ENCODE measurements at regions not wholly inside any gene's neighbourhood (a gene's known extent, or its start where the extent isn't known, plus 50 kb on each side); places are given as distances from the start of the nearest gene placed in this dataset.

GRCh38 chr9:129247285-129248153 is 69.5 kb upstream of the IER5L start:
- no peak for FAIRE-seq

DNA sequence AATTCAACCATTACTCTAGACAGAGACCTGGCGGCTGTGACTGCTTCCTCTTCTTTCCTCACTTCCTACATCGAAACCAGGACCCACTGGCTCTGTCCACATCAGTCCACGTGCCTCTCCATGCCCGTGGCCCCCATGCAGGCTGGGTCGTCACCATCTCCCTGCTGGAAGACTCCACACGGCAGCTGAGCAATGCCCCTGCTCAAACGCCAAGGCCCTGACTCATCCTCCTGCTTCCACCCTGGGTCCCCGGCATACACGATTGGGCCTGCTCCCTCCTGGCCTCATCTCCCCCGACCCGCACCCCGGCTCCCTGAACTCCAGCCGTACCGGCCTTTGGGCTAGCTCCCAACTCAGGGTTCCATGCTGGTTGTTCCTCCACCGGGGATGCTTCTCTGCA is 67.2 kb upstream of the IER5L start:
- FAIRE-seq (peak; percentile 58), DNase-seq (ENCODE audit: low spot score) (peak; percentile 43)

More at GRCh38 chr9:129247285-129248153, 69.5 kb upstream of the IER5L start:
- no peak for DNase-seq (ENCODE audit: low spot score)

GRCh38 chr9:129242971-129243561 is 65.0 kb upstream of the IER5L start:
- no peak for FAIRE-seq
- no peak for DNase-seq (ENCODE audit: low spot score)

DNA sequence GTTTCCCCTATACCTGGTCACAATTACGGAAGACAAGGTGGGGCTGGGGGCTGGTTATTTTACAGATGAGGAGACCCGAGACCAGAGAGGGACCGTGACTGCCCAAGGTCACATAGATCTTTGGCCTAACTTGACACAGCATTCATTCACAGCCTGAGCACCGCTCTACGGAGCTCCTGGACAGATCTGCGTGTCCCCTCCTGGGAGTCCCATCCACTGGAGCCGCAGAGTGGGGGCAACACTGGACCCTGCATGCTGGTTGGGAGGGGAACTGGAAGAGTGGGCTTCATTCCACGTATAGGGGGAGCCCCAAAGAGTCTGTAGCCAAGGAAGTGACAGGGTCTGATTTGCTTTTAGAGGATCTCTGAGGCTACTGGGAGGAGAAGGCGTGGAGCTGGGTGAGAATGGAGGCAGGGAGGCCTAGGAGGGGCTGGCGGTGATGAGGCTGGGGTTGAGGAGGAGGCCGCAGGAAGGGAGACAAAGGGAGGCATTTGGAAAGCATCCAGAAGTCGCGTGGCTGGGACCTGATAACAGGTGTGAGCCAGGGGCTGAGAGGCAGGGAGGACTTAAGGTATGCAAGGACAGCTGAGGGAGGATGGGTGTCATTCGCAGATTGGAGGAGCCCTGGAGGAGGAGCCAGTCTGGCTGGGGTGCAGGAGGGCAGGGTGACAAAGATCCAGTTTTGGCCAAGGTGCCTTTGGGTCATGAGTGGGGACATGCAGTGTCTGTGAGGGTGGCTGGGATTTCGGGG is 64.3 kb upstream of the IER5L start:
- FAIRE-seq (no peak), DNase-seq (ENCODE audit: low spot score) (no peak)

- no peak for FAIRE-seq
- no peak for DNase-seq (ENCODE audit: low spot score)
Measured at GRCh38 chr9:129241725-129242124, 63.7 kb upstream of the IER5L start.

- DNase-seq (ENCODE audit: low spot score), result no peak
- no peak for FAIRE-seq
Measured at GRCh38 chr9:129240581-129241211, 62.6 kb upstream of the IER5L start.

DNA sequence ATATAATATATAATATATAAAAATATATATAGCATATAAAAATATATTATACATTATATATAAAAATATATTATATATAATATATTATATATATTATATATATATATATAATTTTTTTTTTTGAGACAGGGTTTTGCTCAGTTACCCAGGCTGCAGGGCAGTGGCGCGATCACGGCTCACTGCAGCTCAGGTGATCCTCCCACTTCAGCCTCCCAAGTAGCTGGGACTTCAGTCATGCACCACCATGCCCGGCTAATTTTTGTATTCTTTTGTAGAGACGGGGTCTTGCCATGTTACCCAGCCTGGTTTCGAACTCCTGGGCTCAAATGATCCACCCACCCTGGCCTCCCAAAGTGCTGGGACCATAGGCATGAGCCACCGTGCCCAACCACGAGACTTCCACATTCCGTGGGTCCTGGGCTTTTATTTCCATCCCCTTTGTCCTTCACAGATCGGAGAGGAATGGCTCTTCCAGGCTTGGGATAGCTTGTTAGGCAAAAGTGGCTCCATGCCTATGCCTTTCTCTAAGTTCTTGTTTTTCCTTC is 62.0 kb upstream of the IER5L start:
- DNase-seq (ENCODE audit: low spot score) (no peak), FAIRE-seq (no peak)

GRCh38 chr9:129237803-129238202 is 59.7 kb upstream of the IER5L start:
- no peak for FAIRE-seq
- no peak for DNase-seq (ENCODE audit: low spot score)

GRCh38 chr9:129237164-129237611 is 59.1 kb upstream of the IER5L start:
- DNase-seq (ENCODE audit: low spot score) (peak; percentile 71), FAIRE-seq (peak; percentile 79)

GRCh38 chr9:129236441-129237145 is 58.5 kb upstream of the IER5L start:
- FAIRE-seq, result no peak

GRCh38 chr9:129235931-129236331 is 57.9 kb upstream of the IER5L start:
- FAIRE-seq (no peak), DNase-seq (ENCODE audit: low spot score) (no peak)

More at GRCh38 chr9:129236441-129237145, 58.5 kb upstream of the IER5L start:
- no peak for DNase-seq (ENCODE audit: low spot score)

GRCh38 chr9:129235041-129235930 is 57.2 kb upstream of the IER5L start:
- DNase-seq (ENCODE audit: low spot score) (no peak), FAIRE-seq (no peak)

DNA sequence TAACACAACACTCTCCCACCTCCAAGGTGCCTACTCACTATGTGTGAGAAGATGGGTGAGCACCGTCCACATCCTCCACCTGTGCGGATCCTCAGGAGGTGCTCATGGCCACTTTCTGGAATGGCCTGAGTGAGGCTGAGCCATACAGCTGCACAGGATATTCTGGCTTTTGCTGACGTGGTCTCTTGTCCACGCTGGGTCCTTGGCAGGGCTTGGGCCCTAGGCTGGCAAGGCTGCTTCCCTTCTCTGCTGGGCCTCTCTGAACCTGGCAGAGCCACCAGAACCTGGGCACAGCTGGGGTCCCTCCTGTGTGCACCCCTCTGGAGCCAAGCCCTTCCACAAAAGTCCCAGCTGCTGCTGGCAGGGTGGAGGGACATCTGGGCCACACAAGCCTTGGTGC is 56.4 kb upstream of the IER5L start:
- no peak for FAIRE-seq

DNA sequence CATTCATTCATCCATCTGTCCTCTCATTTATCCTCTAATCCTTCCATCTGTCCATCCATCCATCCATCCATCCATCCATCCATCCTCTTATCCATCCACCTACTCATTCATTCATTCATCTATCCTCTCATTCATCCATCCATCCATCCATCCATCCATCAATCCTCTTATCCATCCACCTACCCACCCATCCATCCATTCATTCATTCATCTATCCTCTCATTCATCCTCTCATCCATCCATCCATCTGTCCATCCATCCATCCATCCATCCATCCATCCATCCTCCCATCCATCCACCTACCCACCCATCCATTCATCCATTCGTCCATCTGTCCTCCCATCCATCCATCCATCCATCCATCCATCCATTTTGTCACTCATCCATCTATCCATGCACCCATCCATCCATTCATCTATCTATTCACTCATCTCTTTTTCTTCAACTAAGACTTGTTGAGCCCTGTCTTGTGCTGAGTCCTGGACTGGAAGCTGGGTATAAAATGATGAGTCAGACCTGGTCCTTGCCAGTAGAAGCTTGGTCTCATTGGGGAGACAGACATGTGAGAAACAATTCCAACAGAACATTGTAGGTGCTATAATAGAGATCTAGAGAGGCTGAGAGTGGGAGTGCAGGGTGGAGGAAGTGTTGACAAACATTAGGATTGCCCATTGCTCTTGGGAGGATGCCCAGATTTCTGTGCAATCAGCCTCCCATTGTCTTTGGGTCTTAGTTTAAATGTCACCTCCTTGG is 55.0 kb upstream of the IER5L start:
- DNase-seq (ENCODE audit: low spot score), result no peak

More for the DNA sequence above, 56.4 kb upstream of the IER5L start:
- no peak for DNase-seq (ENCODE audit: low spot score)

DNA sequence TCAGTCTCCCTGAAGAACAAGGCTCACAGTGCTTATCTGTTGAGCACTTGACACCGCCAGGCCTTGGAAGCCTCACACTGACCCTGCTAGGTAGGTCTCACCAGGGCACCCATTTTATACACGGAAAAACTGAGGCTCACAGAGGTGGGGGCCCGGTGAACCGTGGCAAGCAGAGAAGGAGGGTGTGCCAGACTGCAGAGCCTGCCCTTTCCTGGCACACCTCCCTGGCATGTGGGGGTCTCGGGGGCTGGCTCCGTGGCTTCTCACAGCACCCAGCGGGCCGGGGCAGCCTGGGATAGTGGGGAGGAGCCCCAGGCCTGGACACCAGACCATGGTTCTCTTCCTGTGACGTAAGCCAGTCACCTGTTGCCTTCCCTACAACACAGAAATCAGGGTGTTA is 53.7 kb upstream of the IER5L start:
- FAIRE-seq, result no peak
- DNase-seq (ENCODE audit: low spot score), result no peak

More for the DNA sequence above, 55.0 kb upstream of the IER5L start:
- peak; percentile 20 for FAIRE-seq

- DNase-seq (ENCODE audit: low spot score) (no peak), FAIRE-seq (no peak)
Measured at GRCh38 chr9:129231022-129231739, 53.1 kb upstream of the IER5L start.

GRCh38 chr9:129230302-129230701 is 52.2 kb upstream of the IER5L start:
- DNase-seq (ENCODE audit: low spot score), result no peak
- no peak for FAIRE-seq

Measured in urothelium cell line (cell line).